SHP77 treated with DMSO at 0.1 percent for 48 hours (cell line): ENCODE measurements at regions not wholly inside any gene's neighbourhood (a gene's known extent, or its start where the extent isn't known, plus 50 kb on each side); places are given as distances from the start of the nearest gene placed in this dataset.

Experiments
- DNase-seq: peaks from one replicate; lab custom pipeline; 2025; lab: John Stamatoyannopoulos, UW

DNA sequence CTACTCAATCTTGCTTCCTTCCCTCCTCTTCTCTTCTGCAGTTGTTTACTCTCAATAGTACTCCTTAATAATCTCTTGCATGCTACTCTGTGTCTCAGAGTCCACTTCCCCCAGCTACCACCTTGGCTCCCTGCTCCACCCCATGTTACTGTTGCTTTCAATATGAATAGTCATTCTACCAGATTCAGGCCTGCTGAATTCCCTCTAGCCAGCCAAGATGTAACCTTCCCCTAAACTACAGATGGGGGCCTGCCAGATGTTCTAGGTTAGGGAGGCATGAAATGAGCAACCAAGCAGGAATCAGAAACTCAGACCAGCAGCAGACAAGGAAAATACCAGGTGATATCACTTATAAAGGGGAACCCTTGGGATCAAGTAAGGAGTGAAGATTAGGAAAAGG is 392.1 kb upstream of the DDHD1 start:
- no peak for DNase-seq

DNA sequence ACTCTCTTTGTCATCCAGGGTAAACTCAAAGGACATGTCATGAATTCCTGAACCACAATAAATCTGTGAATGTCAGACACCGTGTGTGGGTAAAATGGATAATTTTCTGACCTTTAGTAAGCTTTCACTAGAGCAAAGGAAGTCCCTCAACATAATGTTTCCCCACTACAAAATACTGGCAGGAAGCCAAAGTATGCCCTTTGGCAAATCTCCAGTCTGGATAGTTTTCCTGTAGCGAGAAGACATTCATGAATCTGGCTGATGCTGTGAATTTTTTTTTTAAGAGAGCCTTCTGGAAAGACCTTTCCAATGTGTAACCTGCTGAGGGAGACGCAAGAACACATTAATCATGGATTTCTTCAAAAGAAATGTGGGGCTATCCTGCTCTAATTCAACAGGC is 389.6 kb upstream of the DDHD1 start:
- peak; percentile 56 for DNase-seq

DNA sequence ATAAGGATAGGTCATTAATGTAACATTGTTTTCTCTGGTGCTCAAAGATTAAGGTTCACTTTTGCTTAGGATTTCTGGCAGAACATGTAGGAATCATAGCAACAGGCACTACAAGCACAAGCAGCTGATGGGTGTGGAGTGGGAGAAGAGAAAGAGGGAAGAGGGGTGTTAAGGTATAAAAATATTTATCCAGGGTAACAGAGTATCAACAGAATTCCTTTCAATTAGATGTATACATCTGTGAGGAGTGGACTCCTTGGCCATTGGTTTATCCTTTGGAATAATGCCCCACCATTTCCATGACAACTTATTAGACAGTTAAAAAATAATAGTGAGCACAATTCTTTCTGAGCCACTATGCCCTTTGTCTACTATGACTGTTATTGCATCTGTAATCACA is 388.3 kb upstream of the DDHD1 start:
- DNase-seq: no peak

DNA sequence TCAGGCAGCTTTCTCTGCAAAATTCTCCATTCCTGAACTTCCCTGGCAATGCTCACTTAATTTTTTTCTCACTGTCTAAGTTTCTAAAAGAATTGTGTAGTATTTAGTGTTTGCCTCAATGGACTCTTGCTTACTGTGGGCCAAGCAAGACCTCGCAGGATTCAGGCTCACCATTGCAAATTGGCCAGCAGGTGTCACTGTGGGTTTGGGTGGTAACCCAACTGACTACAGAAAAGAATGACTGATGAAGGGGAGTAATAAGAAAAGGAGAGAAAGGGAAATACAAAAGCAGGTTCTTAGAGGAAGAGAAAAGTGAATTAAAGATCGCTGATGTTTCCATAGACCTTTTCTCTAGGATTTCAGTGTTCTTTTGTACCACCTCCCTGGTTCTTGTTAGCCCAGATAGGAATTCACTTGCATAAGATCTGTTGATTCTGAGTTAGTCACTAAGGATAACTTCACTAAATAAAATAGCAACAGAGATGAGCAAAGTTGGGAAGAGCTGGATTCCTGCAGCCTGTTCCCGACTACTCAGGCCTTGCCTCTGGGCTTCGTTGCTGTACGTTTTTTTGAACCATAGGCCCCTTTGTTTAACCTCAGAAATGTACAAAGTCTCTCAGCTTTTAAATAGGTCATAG is 386.5 kb upstream of the DDHD1 start:
- DNase-seq: peak; percentile 42

DNA sequence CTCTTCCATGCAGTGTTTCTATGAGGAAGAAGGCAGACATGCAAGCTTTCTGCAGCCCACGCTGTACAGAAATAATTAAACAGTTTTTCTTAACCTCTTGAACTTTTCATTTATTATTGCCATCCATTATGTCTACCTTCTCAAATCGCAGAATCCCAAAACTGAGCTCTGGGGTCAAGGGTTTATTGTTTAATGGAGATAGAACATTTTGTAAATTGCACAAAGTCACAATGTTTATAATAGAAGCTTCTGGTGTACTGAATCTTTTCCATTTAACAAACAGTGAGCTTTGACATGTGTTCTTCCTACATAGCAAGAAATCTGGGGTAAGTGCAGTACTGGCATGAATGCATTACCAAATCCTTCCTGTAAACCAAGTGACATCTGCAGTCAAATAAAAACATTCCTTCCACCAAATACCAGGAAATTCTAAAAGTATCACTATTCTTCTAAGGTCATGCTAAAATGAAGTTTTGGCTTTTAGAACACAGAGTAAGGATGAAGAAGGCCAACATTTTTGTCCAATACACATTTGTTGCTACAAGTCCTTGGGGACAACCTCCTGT is 385.3 kb upstream of the DDHD1 start:
- DNase-seq: no peak

DNA sequence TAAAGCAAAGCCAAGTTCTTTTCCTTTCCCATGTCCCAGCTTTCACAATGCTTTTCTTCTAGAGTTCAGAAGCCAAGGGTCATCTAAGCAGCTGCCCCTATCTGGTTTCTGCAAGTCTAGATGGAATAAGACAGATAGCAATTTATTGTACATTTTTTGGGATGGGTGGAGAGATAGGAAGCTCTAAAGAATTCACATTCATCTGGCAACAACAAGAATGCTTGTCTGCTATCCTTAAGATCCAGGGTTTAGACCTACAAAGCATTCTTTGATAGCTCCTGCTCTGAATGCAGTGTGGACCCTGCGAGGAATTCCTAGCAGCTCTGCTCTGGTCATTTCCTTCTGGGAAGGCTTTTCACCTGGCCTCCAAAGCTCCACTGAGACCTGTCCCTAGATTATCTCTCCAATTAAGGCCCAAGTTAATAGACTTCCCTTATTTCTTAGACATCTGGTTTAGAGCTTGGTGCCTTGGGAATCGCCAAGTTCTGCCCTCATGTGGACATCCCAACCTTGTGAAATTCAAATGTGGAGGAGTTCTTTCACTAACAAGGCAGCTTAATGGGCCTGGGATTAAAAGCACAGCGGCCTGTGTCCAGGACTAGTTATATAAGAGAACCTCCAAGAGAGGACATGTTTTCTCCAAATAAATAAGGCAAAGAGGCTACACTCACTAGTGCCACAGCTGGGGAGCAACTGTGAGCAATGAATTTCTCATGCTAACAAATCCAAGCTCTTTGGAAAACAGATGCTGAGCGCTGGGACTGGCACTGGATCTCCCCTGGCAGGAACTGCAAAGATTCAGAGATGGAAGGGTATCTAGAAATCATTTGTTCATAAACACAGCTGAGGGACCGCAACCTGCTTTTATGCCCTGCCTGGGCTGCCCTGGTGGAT is 384.5 kb upstream of the DDHD1 start:
- DNase-seq: no peak

DNA sequence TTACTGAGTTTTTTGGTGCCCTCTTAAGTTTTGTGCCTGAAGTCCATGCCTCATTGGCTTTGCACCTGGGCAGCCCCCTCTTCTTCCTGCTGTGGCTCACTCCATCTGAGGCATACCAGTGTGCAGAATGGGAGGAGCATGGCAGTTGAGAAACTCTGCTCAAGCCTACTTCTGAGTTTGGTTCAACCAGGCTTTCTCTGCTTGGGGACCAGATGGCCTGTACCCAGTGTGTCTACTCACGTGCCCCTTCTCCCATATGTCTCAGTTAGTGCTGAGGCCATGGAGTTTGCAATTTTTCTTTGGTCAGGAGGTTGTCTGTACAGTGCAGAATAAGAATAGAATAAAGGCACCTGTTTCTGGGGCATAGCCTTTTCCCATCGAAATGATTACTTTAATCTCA is 383.3 kb upstream of the DDHD1 start:
- no peak for DNase-seq

DNA sequence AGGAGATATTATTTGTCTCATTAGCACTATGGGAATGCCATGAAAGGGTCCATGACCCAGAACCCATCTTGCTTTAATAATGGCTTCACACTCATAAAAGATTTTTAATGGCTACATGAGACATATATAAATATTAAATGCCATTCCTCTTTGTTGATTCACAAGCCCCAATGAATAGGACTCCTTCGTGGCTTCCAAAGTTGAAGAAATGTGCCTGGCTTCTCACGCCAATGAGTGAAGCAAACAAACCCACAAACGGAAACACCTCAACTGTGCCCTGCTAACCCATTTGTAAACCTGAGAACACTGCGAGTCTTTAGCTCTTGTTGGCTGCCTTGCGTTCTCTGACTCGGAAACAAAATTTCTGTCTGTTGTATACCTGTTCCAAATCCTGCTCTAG is 381.7 kb upstream of the DDHD1 start:
- DNase-seq: no peak

DNA sequence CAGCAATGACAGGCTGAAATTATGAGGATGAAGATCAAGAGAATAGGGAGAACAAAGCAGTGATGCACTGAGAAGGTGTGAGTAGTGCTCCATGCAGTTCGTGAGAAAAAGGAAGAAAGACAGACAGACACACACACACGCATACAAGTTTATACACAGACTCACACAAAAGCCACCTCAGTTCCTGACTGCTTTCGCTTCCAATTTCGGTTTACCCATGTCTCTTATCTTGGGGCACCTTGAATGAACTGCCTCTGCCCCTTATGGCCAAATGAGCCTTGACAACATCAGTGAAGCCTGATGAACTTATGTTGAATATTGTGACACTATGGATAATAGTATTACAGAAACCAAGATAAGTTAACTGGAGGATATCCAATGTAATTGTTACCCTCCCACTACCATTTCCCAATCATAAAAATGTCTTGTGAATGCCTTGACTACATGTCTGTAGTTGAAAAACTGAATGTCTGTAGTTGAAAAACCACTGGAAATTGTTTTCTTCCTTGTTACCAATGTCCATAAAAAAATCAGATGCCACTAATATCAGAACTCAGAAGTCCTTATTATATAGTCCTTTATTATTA is 380.4 kb upstream of the DDHD1 start:
- DNase-seq: no peak

DNA sequence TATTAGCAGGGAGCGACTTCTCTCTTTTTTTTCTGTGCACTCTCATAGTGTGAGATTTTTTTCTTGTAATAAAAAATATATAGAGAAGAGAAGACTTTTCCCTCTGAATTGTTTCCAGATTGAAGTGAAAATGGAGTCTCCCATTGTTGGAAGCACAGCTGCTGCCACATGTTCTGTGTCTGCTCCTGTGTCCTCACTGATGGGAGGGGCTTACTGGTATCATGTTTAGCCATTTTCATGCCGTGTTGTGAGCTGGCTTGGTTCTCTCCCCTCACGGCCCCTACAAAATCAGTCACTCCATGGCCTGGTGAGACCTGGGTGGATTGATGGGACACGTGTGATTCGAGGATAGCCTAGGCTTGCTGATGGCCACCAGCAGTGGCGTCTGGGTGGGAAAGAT is 379.7 kb upstream of the DDHD1 start:
- no peak for DNase-seq

DNA sequence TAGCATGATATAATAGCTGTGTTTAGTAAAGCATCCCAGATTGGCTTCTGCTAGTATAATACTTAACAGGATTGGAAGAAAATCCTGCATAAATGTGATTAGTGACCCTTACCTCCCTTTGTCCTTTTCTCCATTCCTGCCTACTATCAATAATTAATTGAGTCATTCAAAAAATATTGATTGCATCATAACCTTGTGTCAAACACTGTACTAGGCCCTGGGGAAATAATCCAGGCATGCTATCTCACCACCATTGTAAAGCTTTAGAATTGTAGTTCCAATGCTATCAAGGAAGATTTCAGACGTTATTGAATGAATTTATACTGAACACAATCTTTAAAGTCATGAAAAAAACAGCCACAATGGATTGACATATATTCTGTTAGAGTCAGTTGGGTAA is 378.6 kb upstream of the DDHD1 start:
- DNase-seq: no peak

DNA sequence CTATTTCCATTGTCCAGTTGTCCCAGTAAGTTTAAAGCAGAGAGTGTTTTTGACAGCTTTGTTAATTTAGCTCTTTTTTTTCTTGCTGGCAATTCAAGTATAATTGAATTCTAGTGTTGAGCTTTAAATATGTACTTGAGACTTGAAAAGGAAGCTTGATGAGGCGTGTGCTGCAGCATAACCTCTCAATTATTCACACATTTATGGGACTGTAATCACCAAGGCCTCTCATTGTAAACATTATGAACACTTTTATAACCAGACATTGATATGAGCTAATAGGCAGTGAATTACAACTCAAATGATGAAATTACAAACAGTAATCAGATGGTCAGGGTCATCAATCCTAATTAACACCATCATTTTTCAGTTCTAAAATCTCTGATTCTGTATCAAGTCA is 378.0 kb upstream of the DDHD1 start:
- no peak for DNase-seq

DNA sequence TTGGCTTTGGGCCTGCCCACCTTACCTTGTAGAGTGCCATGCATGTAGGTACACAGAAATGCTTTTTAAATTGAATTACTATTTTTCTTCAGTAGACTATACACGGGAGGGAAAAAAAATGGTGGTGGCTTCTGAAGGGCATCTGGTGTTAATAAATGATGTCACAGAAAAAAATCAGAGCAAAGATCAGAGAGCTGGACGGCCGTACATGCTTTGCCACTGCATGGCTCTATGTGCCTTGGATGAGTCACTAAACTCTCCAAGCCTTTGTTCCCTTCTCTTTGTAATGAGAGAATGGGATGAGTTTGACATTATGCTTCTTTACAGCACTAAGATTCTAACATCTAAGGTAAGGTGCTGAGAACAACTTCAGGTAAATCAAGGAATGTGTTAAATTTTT is 376.4 kb upstream of the DDHD1 start:
- no peak for DNase-seq

DNA sequence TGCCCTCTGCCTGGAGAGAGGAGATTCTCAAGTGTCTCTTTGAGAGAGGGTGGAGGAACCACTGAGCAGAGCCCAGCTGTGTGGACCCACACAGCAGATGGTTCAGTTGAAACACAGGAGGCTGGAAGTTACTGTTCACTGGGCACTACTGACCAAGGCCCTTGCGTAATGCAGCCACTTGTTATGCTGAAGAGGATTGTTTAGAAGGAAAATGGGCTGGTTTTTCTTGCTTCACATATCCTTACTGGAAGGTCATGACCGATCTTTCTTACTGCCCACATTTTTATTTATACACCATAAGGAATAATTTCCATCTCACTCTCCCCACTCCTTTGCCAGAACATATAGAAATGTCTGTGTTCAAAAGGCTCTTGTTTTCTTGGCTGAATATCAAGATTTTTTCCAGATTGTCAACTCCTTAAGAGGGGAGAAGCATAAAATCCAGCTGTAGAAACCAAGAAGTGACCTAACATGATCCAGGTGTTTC is 375.1 kb upstream of the DDHD1 start:
- DNase-seq: no peak

DNA sequence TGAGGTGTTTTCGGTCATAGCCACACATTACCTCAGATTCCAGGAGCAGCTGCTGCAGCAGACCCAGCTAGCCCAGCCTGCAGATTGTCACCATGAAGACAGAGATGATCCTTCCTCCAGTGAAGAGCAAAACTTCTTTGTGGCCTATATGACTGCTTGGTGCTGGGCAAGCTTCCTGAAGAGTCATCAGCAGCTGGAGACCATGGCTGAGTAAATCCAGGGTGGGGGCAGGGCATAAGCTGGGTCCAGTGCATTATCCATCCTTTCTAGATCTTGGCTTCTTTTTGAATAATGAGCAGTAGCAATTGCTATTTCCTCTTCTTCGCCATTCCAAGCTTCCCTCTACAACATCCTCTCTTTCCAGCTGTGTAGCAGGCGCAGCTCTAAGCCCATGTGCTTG is 373.1 kb upstream of the DDHD1 start:
- DNase-seq: no peak

DNA sequence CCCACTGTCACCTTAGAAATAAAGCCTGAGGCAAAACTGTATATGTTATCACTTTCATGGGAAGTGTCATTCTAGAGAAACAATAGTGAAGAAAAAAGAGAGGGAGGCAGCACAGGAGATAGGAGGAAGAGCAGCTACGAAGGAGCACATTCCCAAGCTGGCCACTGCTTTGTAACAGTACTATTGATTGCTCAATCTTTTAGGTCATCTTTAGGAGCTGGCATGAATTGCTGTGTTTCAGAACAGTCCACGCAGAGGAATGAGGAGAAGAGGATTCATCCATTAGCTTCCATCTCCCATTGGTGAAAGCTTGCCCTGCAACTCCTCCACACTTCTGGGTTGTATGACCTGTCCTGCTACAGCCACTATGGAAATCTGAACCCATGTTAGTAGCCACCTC is 372.5 kb upstream of the DDHD1 start:
- DNase-seq: no peak

DNA sequence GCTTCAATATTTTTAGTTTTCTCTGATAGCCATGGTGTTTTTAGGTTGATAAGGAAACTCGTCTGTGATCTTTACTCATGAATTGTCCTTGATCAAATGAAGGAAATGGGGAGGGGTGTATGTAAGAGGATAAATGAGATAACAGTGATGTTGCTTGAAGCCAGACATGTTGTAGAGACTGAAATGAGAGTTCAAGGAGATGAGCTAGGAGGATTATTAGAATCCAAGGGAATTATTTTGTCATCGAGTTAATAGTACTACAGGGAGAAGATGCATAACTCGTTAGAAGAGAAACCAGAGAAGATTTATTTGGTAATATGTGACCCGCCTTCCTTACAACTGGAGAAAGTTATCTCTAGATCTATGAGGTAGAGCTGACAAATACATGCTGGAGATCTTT is 371.3 kb upstream of the DDHD1 start:
- no peak for DNase-seq

DNA sequence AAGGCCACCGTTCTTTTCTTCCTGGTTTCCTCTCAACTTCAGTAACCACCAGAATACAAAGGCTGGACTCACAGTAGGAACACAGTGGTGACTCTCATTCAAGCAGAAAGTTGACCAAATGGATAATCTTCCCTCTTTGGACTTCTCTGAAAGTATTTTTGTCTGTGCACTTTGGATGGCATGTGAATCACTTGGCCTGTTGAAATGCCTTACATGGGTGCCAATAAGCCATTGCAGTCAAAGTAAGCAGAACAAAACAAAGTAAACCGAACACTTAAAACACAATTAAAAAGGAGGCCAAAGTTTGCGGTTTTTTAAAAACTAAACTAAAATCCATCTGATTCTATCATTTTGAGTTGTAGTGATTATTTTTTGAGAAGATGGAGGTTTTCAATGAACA is 370.1 kb upstream of the DDHD1 start:
- DNase-seq: no peak

DNA sequence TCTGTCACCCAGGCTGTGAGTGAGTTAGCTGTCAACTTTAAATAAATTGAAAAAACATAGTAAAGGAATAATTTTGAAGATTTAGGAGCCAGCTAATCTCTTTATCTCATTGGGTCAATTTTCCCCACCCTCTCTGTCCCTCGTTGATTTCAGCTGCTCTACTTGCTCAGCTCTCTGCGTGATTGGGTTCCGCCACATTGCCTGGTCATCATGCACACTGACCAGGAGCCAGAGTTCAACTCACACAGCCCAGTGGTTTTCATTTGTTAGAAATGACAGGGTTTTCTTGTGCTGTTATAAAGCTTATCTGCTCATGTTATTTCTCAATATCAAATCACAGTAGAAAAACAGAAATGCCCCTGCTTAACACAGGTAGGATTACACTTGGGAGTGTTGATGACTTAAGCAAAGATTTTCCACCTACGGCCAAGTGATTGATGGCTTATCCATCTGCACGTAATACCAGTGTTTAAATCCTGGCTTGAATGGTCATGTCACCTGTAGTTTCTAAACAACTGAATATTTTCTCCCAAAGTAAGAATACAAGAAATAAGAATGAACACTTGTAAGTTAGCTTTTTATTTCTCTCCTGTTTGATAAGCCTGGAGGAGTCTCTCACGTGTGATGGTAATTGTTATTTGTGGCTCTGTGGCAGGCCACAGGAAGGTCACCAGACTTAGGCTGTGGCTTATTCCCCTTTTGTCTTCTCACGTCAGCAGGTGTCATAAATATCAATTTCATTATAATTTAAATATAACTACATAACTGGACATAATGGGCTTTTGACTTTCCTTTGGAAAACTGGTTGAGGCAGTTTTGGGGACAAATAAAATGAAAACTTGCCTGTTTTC is 367.2 kb upstream of the DDHD1 start:
- DNase-seq: no peak

DNA sequence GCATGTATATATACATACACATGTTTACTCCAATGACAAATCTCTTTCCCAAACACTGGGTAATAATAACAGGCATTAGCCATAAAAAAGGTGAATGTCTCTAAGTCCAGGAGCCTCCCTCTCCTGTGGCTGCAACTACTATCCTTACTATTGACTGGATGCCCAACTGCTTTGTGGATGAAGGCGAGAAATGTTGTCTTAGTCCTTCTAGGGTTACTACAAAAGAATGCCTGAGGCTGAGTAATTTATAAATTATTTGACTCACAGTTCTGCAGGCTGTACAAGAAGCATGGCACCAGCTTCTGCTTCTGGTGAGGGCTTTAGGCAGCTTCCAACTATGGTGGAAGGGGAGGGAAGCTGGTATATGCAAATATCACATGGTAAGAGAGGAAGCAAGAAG is 366.0 kb upstream of the DDHD1 start:
- no peak for DNase-seq

DNA sequence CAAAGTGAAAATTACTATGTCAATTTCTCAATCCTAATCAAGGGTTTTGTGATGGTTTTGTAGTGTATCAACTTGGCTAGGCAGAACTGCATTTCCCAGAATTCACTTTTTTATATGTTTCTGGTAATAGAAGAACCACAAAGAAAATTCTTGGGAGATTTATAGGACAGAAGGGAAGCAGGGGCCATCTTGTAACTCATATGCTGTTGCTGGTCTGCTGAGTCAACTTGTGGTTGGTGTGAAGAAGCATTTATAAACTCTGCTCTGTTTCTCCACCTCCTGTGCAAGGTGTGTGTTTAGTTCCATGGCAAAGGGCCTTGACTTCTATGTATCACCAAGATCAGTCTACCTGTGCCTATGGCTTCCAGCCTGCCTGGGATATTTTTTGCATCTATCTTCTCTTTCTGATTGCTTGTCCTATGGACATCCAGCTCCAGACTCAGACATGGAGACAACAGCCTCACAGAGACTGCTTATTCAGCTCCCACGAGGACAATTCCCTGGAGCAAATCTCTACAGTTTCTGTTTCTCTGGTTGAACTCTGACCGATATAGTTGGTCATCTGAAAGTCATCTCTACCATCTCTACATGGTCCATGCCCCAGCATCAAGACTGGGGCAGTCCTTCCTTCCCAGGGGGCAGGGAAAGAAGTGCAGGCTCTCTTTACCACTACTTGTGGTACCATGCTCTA is 364.3 kb upstream of the DDHD1 start:
- no peak for DNase-seq
